Brain microvascular endothelial cell (primary cell): ENCODE measurements at regions not wholly inside any gene's neighbourhood (a gene's known extent, or its start where the extent isn't known, plus 50 kb on each side); places are given as distances from the start of the nearest gene placed in this dataset.

Source experiments
- DNase-seq: peaks from one replicate; pipeline ENCODE4 v3.0.0-alpha.2; 2020
- H3K27ac ChIP-seq: fragments of 250-450 bp; sonication (Bioruptor Pico); 2 replicates; pipeline ENCODE4 v1.5.1; 2020; ENCODE audit warnings: mild to moderate bottlenecking, moderate library complexity
- H3K27me3 ChIP-seq: fragments of 250-450 bp; sonication (Bioruptor Pico); replicated peaks from 2 replicates; pipeline ENCODE4 v1.5.1; 2020; ENCODE audit warnings: mild to moderate bottlenecking
- H3K36me3 ChIP-seq: fragments of 250-450 bp; sonication (Bioruptor Pico); replicated peaks from 2 replicates; pipeline ENCODE4 v1.5.1; 2020; ENCODE audit warnings: mild to moderate bottlenecking
- H3K4me3 ChIP-seq: 2 replicates; pipeline ENCODE4 v1.5.1; 2011; ENCODE audit warnings: low read depth, mild to moderate bottlenecking, control low read depth, low read length, moderate library complexity
- CTCF ChIP-seq: IDR thresholded peaks from 2 replicates; pipeline ENCODE4 v1.5.1; 2011; ENCODE audit warnings: low read depth, mild to moderate bottlenecking, moderate library complexity, low read length, control low read depth, inconsistent platforms; ENCODE audit errors: missing control alignments
- in situ Hi-C: cut with HindIII; loops from 2 replicates; pipeline ENCODE4 v1.10.0; 2017; ENCODE audit warnings: low sequenced_read_pairs, low pct_ligation_motif_present

GRCh38 chr15:47443839-47444238, 273.5 kb upstream of the SEMA6D start:
- in situ Hi-C loops = no loop called here
- no peak for TF ChIP-seq CTCF
- Histone ChIP-seq H3K27me3 (no peaks in the 10 kb centered on the region), H3K4me3 (no peak overlapping the region), H3K36me3 (no peaks in the 10 kb centered on the region), H3K27ac (no peak overlapping the region)
- no peak for DNase-seq

- Histone ChIP-seq H3K36me3 (no peaks in the 10 kb centered on the region), H3K27ac (no peak overlapping the region), H3K4me3 (no peak overlapping the region), H3K27me3 (no peaks in the 10 kb centered on the region)
- DNase-seq = no peak
- in situ Hi-C loops = no loop called here
- TF ChIP-seq CTCF = no peak
Observed at GRCh38 chr15:47445723-47446392, 271.4 kb upstream of the SEMA6D start.

GRCh38 chr15:47460795-47461573, 256.3 kb upstream of the SEMA6D start:
- no peak for DNase-seq

GRCh38 chr15:47461652-47462141, 255.6 kb upstream of the SEMA6D start:
- H3K27ac ChIP-seq = peak overlapping the region; percentile 19
- H3K27me3 ChIP-seq = no peaks in the 10 kb centered on the region
- DNase-seq = peak; percentile 71
- no peak overlapping the region for H3K4me3 ChIP-seq
- H3K36me3 ChIP-seq = no peaks in the 10 kb centered on the region
- TF ChIP-seq CTCF = no peak
- in situ Hi-C loops = no loop called here

More at GRCh38 chr15:47460795-47461573, 256.3 kb upstream of the SEMA6D start:
- in situ Hi-C loops = no loop called here
- TF ChIP-seq CTCF = no peak
- H3K27me3 ChIP-seq = no peaks in the 10 kb centered on the region
- H3K4me3 ChIP-seq = no peak overlapping the region
- H3K36me3 ChIP-seq = no peaks in the 10 kb centered on the region
- no peak overlapping the region for H3K27ac ChIP-seq

GRCh38 chr15:47466357-47466756, 250.9 kb upstream of the SEMA6D start:
- in situ Hi-C loops = no loop called here
- Histone ChIP-seq H3K27ac (peak overlapping the region; percentile 58), H3K27me3 (no peaks in the 10 kb centered on the region), H3K4me3 (no peak overlapping the region), H3K36me3 (no peaks in the 10 kb centered on the region)
- peak; percentile 27 for DNase-seq
- no peak for TF ChIP-seq CTCF
